HCT116 (cell line): ENCODE measurements at regions not wholly inside any gene's neighbourhood (a gene's known extent, or its start where the extent isn't known, plus 50 kb on each side); places are given as distances from the start of the nearest gene placed in this dataset.

Experiments used
- CEBPB ChIP-seq: IDR thresholded peaks from 2 replicates; pipeline ENCODE4 v1.6.1; 2012; ENCODE audit warnings: low read depth
- EGR1 ChIP-seq: IDR thresholded peaks from 2 replicates; pipeline ENCODE4 v1.6.1; 2012; ENCODE audit warnings: low read depth
- ELF1 ChIP-seq: IDR thresholded peaks from 2 replicates; pipeline ENCODE4 v1.6.1; 2012; ENCODE audit warnings: low read depth, borderline replicate concordance
- EZH2 ChIP-seq: fragments of 200-600 bp; sonication (generic); IDR thresholded peaks from 2 replicates; pipeline ENCODE4 v1.6.1; 2017; ENCODE audit warnings: antibody characterized with exemption, mixed run types
- EZH2phosphoT487 ChIP-seq: fragments of 200-600 bp; IDR thresholded peaks from 2 replicates; pipeline ENCODE4 v1.6.1; 2018; ENCODE audit warnings: antibody characterized with exemption, borderline replicate concordance
- JUND ChIP-seq: IDR thresholded peaks from 2 replicates; pipeline ENCODE4 v1.6.1; 2012
- POLR2A ChIP-seq: IDR thresholded peaks from 2 replicates; pipeline ENCODE4 v1.7.0; 2011; ENCODE audit warnings: borderline replicate concordance; ENCODE audit not compliant: insufficient read depth, insufficient read length; ENCODE audit errors: extremely low read depth
- POLR2AphosphoS5 ChIP-seq: IDR thresholded peaks from 2 replicates; pipeline ENCODE4 v1.6.1; 2011; ENCODE audit warnings: mild to moderate bottlenecking, low read depth, low read length, moderate library complexity
- YY1 ChIP-seq: IDR thresholded peaks from 2 replicates; pipeline ENCODE4 v1.6.1; 2011; ENCODE audit warnings: low read length, low read depth, moderate library complexity, mild to moderate bottlenecking; ENCODE audit not compliant: insufficient replicate concordance; ENCODE audit errors: extremely low read depth
- ZNF274 ChIP-seq: fragments of 200-500 bp; sonication (Bioruptor generic); IDR thresholded peaks from 2 replicates; pipeline ENCODE4 v1.6.1; 2014; ENCODE audit warnings: mild to moderate bottlenecking, low read depth, low read length, inconsistent platforms
- TF ChIP-seq, protein P1 (sequence below), 3 experiments: fragments of 200-600 bp in 1 of 3; sonication (generic) in 1 of 3; IDR thresholded peaks in 2 of 3; conservative IDR thresholded peaks in 1 of 3; 2 replicates each; pipeline ENCODE4 v1.5.1; 2012 to 2017; ENCODE audit warnings: low read depth in 2 of 3, low read length in 2 of 3, antibody characterized with exemption in 1 of 3, borderline replicate concordance in 1 of 3, control low read depth in 1 of 3, mild to moderate bottlenecking in 1 of 3, mixed read lengths in 1 of 3, mixed run types in 1 of 3, moderate library complexity in 1 of 3; ENCODE audit not compliant: insufficient read depth in 1 of 3
- TF ChIP-seq, protein P2 (sequence below): IDR thresholded peaks from 2 replicates; pipeline ENCODE4 v1.6.1; 2012
- TF ChIP-seq, protein P3 (sequence below): IDR thresholded peaks from 2 replicates; pipeline ENCODE4 v1.6.1; 2012; ENCODE audit warnings: low read depth
- TF ChIP-seq, protein P4 (sequence below): IDR thresholded peaks from 2 replicates; pipeline ENCODE4 v1.6.1; 2011; ENCODE audit warnings: mild to moderate bottlenecking, low read length, moderate library complexity; ENCODE audit not compliant: insufficient replicate concordance; ENCODE audit errors: extremely low read depth

DNA sequence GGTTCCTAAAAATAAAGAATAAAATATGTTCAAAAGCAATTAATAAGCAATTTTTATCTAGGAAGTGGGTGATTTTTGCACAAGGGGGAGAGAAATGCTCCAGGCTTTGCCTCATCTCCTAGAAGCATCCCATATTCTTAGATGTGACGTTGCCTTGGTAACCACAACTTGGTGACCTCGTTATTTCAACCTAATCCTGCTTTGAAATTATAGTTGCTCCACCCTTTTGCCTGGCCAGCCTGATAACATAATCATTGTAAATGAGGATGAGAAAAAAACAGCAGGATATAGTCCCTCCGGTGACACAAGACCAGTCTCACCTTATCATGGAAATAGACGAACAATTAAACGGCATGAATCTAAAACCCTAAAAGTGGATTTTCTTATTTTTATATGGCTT is 194.4 kb downstream of the QDPR start:
- TF ChIP-seq, protein P1, sequence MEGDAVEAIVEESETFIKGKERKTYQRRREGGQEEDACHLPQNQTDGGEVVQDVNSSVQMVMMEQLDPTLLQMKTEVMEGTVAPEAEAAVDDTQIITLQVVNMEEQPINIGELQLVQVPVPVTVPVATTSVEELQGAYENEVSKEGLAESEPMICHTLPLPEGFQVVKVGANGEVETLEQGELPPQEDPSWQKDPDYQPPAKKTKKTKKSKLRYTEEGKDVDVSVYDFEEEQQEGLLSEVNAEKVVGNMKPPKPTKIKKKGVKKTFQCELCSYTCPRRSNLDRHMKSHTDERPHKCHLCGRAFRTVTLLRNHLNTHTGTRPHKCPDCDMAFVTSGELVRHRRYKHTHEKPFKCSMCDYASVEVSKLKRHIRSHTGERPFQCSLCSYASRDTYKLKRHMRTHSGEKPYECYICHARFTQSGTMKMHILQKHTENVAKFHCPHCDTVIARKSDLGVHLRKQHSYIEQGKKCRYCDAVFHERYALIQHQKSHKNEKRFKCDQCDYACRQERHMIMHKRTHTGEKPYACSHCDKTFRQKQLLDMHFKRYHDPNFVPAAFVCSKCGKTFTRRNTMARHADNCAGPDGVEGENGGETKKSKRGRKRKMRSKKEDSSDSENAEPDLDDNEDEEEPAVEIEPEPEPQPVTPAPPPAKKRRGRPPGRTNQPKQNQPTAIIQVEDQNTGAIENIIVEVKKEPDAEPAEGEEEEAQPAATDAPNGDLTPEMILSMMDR (IDR thresholded peaks at IDR 0.05 in 2 of 3, conservative IDR thresholded peaks at IDR 0.05 in 1 of 3; ENCODE audit: borderline replicate concordance in 1 of 3, insufficient read depth in 1 of 3, low read depth in 2 of 3, low read length in 2 of 3) = no peak
- TF ChIP-seq, protein P2, sequence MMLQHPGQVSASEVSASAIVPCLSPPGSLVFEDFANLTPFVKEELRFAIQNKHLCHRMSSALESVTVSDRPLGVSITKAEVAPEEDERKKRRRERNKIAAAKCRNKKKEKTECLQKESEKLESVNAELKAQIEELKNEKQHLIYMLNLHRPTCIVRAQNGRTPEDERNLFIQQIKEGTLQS = no peak
- TF ChIP-seq, protein P3, sequence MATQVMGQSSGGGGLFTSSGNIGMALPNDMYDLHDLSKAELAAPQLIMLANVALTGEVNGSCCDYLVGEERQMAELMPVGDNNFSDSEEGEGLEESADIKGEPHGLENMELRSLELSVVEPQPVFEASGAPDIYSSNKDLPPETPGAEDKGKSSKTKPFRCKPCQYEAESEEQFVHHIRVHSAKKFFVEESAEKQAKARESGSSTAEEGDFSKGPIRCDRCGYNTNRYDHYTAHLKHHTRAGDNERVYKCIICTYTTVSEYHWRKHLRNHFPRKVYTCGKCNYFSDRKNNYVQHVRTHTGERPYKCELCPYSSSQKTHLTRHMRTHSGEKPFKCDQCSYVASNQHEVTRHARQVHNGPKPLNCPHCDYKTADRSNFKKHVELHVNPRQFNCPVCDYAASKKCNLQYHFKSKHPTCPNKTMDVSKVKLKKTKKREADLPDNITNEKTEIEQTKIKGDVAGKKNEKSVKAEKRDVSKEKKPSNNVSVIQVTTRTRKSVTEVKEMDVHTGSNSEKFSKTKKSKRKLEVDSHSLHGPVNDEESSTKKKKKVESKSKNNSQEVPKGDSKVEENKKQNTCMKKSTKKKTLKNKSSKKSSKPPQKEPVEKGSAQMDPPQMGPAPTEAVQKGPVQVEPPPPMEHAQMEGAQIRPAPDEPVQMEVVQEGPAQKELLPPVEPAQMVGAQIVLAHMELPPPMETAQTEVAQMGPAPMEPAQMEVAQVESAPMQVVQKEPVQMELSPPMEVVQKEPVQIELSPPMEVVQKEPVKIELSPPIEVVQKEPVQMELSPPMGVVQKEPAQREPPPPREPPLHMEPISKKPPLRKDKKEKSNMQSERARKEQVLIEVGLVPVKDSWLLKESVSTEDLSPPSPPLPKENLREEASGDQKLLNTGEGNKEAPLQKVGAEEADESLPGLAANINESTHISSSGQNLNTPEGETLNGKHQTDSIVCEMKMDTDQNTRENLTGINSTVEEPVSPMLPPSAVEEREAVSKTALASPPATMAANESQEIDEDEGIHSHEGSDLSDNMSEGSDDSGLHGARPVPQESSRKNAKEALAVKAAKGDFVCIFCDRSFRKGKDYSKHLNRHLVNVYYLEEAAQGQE = no peak
- TF ChIP-seq, protein P4, sequence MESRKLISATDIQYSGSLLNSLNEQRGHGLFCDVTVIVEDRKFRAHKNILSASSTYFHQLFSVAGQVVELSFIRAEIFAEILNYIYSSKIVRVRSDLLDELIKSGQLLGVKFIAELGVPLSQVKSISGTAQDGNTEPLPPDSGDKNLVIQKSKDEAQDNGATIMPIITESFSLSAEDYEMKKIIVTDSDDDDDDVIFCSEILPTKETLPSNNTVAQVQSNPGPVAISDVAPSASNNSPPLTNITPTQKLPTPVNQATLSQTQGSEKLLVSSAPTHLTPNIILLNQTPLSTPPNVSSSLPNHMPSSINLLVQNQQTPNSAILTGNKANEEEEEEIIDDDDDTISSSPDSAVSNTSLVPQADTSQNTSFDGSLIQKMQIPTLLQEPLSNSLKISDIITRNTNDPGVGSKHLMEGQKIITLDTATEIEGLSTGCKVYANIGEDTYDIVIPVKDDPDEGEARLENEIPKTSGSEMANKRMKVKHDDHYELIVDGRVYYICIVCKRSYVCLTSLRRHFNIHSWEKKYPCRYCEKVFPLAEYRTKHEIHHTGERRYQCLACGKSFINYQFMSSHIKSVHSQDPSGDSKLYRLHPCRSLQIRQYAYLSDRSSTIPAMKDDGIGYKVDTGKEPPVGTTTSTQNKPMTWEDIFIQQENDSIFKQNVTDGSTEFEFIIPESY = no peak
- TF ChIP-seq JUND (no peak), EZH2 (no peak), CEBPB (no peak), POLR2AphosphoS5 (no peak), POLR2A (no peak), ZNF274 (no peak), EGR1 (no peak), YY1 (no peak), EZH2phosphoT487 (no peak), ELF1 (no peak)
